ENCODE measurements at regions not wholly inside any gene's neighbourhood (a gene's known extent, or its start where the extent isn't known, plus 50 kb on each side); places are given as distances from the start of the nearest gene placed in this dataset.

DNA sequence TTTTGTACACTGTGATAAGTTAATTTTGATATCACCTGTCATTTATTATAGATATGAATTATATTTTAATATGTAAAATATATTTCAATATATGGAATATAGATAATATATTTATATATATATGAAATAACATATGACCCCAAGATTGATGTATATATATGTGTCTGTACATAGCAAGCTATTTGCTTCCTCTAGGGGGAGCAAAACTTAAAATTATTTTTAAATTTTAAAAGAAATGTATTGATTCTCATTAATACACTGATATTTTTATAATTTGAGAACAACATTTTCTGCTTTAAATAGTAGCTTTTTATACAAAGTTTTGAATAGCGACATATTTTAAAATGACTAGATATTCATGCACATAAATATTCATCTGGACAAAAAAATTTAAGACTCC lies 272.0 kb downstream of the DMRTA1 start:
- DNase-seq (ENCODE audit: low spot score): no peak
- TF ChIP-seq CTCF (conservative IDR thresholded peaks at IDR 0.05; ENCODE audit: low read depth): no peak; the same call in 1 of the 2 replicates
- H3K27ac ChIP-seq: no peak overlapping the region
- ChIA-PET POLR2A (ENCODE audit: low non-redundant PET) (no interaction called here), CTCF (interaction anchor here (0.6 to 0.7 kb wide), 3 partner anchors 46 to 906 kb away, joined by 3 to 8 read pairs (median 4); no protein-coding TSS in a partner anchor)

DNA sequence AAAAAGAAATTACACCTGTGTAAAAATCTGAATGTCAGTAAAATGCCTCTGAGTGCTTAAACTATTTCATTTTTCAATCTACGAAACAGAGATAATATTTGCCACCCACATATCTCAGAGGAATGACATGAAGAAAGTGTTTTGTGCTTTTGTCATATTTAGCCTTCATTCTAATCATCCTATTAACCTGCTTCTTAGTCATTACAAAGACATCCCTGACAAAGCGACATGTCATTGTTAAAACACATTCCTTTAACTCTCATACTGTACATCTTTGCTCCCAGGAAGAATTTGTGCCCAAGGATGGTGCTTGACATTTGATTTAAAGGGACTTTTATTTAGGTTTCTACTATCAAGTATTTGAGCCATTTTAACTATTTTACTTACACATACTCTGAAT lies 275.9 kb downstream of the DMRTA1 start:
- no peak overlapping the region for H3K27ac ChIP-seq
- DNase-seq (ENCODE audit: low spot score): no peak
- TF ChIP-seq CTCF (conservative IDR thresholded peaks at IDR 0.05; ENCODE audit: low read depth): 0 out of 2 replicates have a peak, but pooled peaks have one; percentile 2
- ChIA-PET POLR2A (ENCODE audit: low non-redundant PET) (no interaction called here), CTCF (no interaction called here)

DNA sequence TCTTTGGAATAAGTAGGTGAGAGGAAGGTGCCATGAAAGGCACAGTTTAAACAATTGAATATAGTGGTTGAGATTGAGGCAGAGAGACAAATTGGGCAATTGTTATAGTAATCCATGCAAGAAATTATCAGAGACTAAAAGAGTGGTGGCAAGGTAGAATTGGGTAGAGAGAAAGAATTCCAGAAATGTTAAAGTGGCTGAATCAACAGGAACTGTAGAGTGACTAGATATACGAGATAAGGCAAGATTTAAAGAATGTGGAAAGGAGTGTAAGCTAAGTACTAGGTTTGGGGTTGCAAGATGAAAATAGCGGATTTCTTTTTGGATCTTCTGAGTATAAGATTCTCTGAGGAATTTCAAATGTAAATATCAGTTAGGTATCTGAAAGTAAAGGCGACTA lies 285.2 kb downstream of the DMRTA1 start:
- TF ChIP-seq CTCF (conservative IDR thresholded peaks at IDR 0.05; ENCODE audit: low read depth): no peak
- POLR2A ChIA-PET (ENCODE audit: low non-redundant PET): no interaction called here
- H3K27ac ChIP-seq: no peak overlapping the region
- CTCF ChIA-PET: no interaction called here
- no peak for DNase-seq (ENCODE audit: low spot score)

GRCh38 chr9:22739712-22740111 lies 293.1 kb downstream of the DMRTA1 start:
- POLR2A ChIA-PET (ENCODE audit: low non-redundant PET): no interaction called here
- H3K27ac ChIP-seq: no peak overlapping the region
- no peak for DNase-seq (ENCODE audit: low spot score)
- CTCF ChIA-PET: no interaction called here
- TF ChIP-seq CTCF (conservative IDR thresholded peaks at IDR 0.05; ENCODE audit: low read depth): no peak

GRCh38 chr9:22740781-22741180 lies 294.2 kb downstream of the DMRTA1 start:
- DNase-seq (ENCODE audit: low spot score): no peak
- ChIA-PET POLR2A (ENCODE audit: low non-redundant PET) (no interaction called here), CTCF (no interaction called here)
- no peak overlapping the region for H3K27ac ChIP-seq
- no peak for TF ChIP-seq CTCF (conservative IDR thresholded peaks at IDR 0.05; ENCODE audit: low read depth)

DNA sequence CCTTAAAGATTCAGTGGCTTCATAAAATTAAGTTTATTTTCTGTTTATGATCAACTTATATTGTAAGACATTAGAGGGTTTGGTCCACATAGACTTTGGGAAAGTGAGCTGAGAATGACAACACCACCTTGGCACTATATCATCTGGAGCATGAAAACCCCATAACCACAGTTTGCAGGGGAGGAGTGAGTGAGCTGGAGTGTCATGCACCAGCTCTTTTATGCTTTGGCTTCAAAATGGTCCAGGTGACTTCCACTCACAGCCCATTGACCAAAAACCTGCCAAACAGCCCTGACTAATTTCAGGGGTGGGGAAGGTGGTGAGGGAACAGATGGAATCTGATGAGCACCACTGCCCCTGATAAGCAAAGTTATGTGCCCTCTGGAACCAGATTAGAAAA lies 295.8 kb downstream of the DMRTA1 start:
- no peak for TF ChIP-seq CTCF (conservative IDR thresholded peaks at IDR 0.05; ENCODE audit: low read depth)
- no peak for DNase-seq (ENCODE audit: low spot score)
- no peak overlapping the region for H3K27ac ChIP-seq
- ChIA-PET POLR2A (ENCODE audit: low non-redundant PET) (no interaction called here), CTCF (no interaction called here)
